Activated naive CD4-positive, alpha-beta T cell treated with anti-CD3 and anti-CD28 coated beads for 36 hours (primary cell): ENCODE measurements at regions not wholly inside any gene's neighbourhood (a gene's known extent, or its start where the extent isn't known, plus 50 kb on each side); places are given as distances from the start of the nearest gene placed in this dataset.

Source experiments
- CTCF ChIA-PET: fragments of 350-600 bp; sonication (Branson Sonifier 250); formaldehyde crosslinking; loops from one replicate; lab custom pipeline; 2021; ENCODE audit warnings: antibody characterized with exemption; lab: Charles Lee
- DNase-seq: peaks from one replicate; pipeline ENCODE4 v3.0.0-alpha.2; 2020
- H3K27ac Mint-ChIP-seq: one replicate; pipeline ENCODE4 v1.8.0; 2021; ENCODE audit warnings: mild to moderate bottlenecking, mixed read lengths
- H3K27me3 Mint-ChIP-seq: one replicate; pipeline ENCODE4 v1.8.0; 2021; ENCODE audit warnings: low read depth, mixed read lengths
- H3K36me3 Mint-ChIP-seq: one replicate; pipeline ENCODE4 v1.8.0; 2021; ENCODE audit warnings: low read depth, mixed read lengths
- H3K4me1 Mint-ChIP-seq: one replicate; pipeline ENCODE4 v1.8.0; 2021; ENCODE audit warnings: low read depth, mixed read lengths
- H3K4me3 Mint-ChIP-seq: one replicate; pipeline ENCODE4 v1.8.0; 2021; ENCODE audit warnings: mild to moderate bottlenecking, moderate library complexity, mixed read lengths
- H3K9me3 Mint-ChIP-seq: one replicate; pipeline ENCODE4 v1.8.0; 2021; ENCODE audit warnings: mixed read lengths
- intact Hi-C: fragments of 100-400 bp; cut with micrococcal nuclease; formaldehyde crosslinking; loops from one replicate; pipeline ENCODE4 v1.15.1; 2023

GRCh38 chr1:2971101-2971501 is 50.2 kb upstream of the ACTRT2 start:
- CTCF ChIA-PET: no interaction called here
- no peak for DNase-seq
- no peaks in the 10 kb centered on the region for H3K4me1 Mint-ChIP-seq
- H3K27ac Mint-ChIP-seq: no peak overlapping the region
- peaks cover 2% of the 10 kb centered on the region for H3K27me3 Mint-ChIP-seq
- no peaks in the 10 kb centered on the region for H3K9me3 Mint-ChIP-seq
- H3K4me3 Mint-ChIP-seq: no peak overlapping the region
- H3K36me3 Mint-ChIP-seq: no peaks in the 10 kb centered on the region
- intact Hi-C loops: no loop called here
